GM10248 (cell line): ENCODE measurements at regions not wholly inside any gene's neighbourhood (a gene's known extent, or its start where the extent isn't known, plus 50 kb on each side); places are given as distances from the start of the nearest gene placed in this dataset.
"Not testable (repeated sequence)": the region's sequence is repeated elsewhere in the genome, so short reads cannot be mapped to it uniquely, and the experiment has no call there.

Source experiments
- CTCF ChIA-PET: fragments of 300-600 bp; sonication (Branson Sonifier 250); formaldehyde crosslinking; extraction: SDS; loops from one replicate; lab custom pipeline; 2021; ENCODE audit warnings: antibody characterized with exemption; lab: Yijun Ruan, JAX
- POLR2A ChIA-PET: fragments of 350-650 bp; sonication (Branson Sonifier 250); formaldehyde crosslinking; extraction: SDS; loops from one replicate; lab custom pipeline; 2020; ENCODE audit warnings: antibody characterized with exemption; lab: Yijun Ruan, JAX
- DNase-seq: peaks from one replicate; pipeline ENCODE4 v3.0.0; 2012; ENCODE audit errors: extremely low spot score
- CTCF ChIP-seq: IDR thresholded peaks from 2 replicates; pipeline ENCODE4 v1.5.1; 2012; ENCODE audit warnings: mild to moderate bottlenecking, low read depth; ENCODE audit errors: extremely low read depth, missing control alignments, control extremely low read depth

- CTCF ChIA-PET, DNase-seq, POLR2A ChIA-PET: not testable (repeated sequence)
Measured at GRCh38 chr19:27419217-27419616, 1793.7 kb downstream of the UQCRFS1 start.

GRCh38 chr19:27393591-27393990, 1819.4 kb downstream of the UQCRFS1 start:
- POLR2A ChIA-PET = no interaction called here
- no peak for TF ChIP-seq CTCF
- CTCF ChIA-PET = no interaction called here
- no peak for DNase-seq

DNA sequence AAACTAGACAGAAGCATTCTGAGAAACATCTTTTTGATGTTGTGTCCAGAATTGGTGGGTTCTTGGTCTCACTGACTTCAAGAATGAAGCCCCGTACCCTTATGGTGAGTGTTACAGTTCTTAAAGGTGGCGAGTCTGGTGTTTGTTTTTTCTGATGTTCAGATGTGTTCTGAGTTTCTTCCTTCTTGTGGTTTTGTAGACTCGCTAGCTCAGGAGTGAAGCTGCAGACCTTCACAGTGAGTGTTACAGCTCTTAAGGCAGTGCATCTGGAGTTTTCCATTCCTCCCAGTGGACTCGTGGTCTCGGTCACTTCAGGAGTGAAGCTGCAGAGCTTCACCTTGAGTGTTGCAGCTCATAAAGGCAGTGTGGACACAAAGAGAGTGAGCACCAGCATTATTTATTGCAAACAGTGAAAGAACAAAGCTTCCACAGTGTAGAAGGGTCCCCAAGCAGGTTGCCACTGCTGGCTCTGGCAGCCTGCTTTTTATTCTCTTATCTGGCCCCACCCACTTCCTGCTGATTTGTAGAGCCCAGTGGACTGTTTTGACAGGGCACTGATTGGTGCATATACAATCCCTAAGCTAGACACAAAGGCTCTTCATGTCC, 1820.8 kb downstream of the UQCRFS1 start:
- POLR2A ChIA-PET = no interaction called here
- no peak for DNase-seq
- no peak for TF ChIP-seq CTCF
- CTCF ChIA-PET = interaction anchor here (1.0 kb wide), 1 partner anchor 12 kb away, joined by 3 read pairs; no protein-coding TSS in a partner anchor

DNA sequence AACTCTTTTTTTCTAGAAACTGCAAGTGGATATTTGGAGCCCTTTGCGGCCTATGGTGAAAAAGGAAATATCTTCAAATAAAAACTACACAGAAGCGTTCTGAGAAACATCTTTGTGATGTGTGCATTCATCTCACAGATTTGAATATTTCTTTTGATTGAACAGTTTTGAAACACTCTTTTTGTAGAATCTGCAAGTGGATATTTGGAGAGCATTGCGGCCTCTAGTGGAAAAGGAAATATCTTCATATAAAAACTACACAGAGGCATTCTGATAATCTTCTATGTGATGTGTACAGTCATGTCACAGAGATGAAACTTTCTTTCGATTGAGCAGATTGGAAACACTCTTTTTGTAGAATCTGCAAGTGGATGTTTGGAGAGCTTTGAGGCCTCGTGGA, 1833.6 kb downstream of the UQCRFS1 start:
- CTCF ChIA-PET = interaction anchor here (1.6 kb wide), 1 partner anchor 13 kb away, joined by 3 read pairs; no protein-coding TSS in a partner anchor
- not testable (repeated sequence) for DNase-seq

DNA sequence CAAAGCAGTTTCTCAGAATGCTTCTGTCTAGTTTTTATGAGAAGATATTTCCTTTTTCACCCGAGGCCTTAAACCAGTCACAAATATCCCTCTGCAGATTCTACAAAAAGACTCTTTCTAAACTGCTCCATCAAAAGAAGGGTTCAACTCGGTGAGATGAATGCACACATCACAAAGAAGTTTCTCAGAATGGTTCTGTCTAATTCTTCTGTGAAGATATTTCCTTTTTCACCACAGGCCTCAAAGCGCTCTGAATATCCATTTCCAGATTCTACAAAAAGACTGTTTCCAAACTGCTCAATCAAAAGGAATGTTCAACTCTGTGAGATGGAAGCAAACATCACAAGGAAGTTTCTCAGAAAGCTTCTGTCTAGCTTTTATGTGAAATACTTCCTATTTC, 1843.3 kb downstream of the UQCRFS1 start:
- CTCF ChIA-PET, POLR2A ChIA-PET, DNase-seq: not testable (repeated sequence)

More for the DNA sequence above, 1833.6 kb downstream of the UQCRFS1 start:
- POLR2A ChIA-PET = not testable (repeated sequence)

- POLR2A ChIA-PET, DNase-seq, CTCF ChIA-PET: not testable (repeated sequence)
Measured at GRCh38 chr19:27362438-27362837, 1850.5 kb downstream of the UQCRFS1 start.

DNA sequence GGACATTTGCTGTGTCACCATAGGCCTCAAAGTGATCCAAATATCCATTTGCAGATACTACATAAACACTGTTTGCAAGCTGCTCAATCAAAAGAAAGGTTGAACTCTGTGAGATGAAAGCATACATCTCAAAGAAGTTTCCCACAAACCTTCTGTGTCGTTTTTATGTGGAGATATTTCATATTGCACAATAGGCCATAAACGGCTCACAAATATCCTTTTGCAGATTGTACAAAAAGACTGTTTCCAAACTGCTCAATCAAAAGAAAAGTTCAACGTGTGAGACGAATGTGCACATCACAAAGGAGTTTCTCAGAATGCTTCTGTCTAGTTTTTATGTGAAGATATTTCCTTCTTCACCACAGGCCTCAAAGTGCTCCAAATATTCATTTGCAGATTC, 1857.4 kb downstream of the UQCRFS1 start:
- CTCF ChIA-PET, DNase-seq, POLR2A ChIA-PET: not testable (repeated sequence)
